ENCODE measurements at regions not wholly inside any gene's neighbourhood (a gene's known extent, or its start where the extent isn't known, plus 50 kb on each side); places are given as distances from the start of the nearest gene placed in this dataset.

DNA sequence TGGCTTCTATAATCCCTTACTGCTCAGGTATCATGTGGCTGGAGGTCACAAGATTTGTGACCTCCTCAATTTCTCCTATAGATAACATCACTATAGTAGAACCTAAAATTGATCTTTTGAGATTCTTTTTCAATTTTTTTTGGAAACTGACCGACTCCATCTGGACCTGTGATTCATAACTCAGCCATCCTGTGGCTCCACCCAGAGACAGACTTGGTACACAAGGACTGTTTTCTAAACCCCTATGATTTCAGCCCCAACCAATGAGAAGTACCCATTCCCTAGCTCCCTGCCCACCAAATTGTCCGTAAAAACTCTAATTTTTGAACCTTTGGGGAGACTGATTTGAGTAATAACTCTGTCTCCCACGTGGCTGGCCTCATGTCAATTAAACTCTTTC, 148.9 kb downstream of the SYT10 start:
- TF ChIP-seq, protein P1, sequence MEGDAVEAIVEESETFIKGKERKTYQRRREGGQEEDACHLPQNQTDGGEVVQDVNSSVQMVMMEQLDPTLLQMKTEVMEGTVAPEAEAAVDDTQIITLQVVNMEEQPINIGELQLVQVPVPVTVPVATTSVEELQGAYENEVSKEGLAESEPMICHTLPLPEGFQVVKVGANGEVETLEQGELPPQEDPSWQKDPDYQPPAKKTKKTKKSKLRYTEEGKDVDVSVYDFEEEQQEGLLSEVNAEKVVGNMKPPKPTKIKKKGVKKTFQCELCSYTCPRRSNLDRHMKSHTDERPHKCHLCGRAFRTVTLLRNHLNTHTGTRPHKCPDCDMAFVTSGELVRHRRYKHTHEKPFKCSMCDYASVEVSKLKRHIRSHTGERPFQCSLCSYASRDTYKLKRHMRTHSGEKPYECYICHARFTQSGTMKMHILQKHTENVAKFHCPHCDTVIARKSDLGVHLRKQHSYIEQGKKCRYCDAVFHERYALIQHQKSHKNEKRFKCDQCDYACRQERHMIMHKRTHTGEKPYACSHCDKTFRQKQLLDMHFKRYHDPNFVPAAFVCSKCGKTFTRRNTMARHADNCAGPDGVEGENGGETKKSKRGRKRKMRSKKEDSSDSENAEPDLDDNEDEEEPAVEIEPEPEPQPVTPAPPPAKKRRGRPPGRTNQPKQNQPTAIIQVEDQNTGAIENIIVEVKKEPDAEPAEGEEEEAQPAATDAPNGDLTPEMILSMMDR (conservative IDR thresholded peaks at IDR 0.05 in 1 of 2, IDR thresholded peaks at IDR 0.05 in 1 of 2; ENCODE audit: extremely low read depth in 1 of 2, insufficient read depth in 1 of 2, low read depth in 1 of 2, low read length in 2 of 2): no peak
- no peak for TF ChIP-seq EZH2 (IDR thresholded peaks at IDR 0.05; ENCODE audit: borderline replicate concordance, low read length)

All from mammary epithelial cell (primary cell).